ENCODE measurements at regions not wholly inside any gene's neighbourhood (a gene's known extent, or its start where the extent isn't known, plus 50 kb on each side); places are given as distances from the start of the nearest gene placed in this dataset.

- TF ChIP-seq CTCF (IDR thresholded peaks at IDR 0.05; ENCODE audit: extremely low read depth in 1 of 2, insufficient read depth in 1 of 2, low read depth in 1 of 2, low read length in 2 of 2) (no peak), POLR2A (IDR thresholded peaks at IDR 0.05; ENCODE audit: low read depth, low read length) (no peak), EZH2 (IDR thresholded peaks at IDR 0.05; ENCODE audit: borderline replicate concordance, low read depth, low read length, severe bottlenecking) (no peak), POLR2AphosphoS5 (IDR thresholded peaks at IDR 0.05; ENCODE audit: insufficient read depth, low read depth, low read length) (no peak), MAX (IDR thresholded peaks at IDR 0.05; ENCODE audit: insufficient read depth, insufficient read length) (no peak), GATA2 (IDR thresholded peaks at IDR 0.05; ENCODE audit: insufficient read depth, insufficient read length, low read depth, low read length) (no peak), FOS (IDR thresholded peaks at IDR 0.05; ENCODE audit: borderline replicate concordance, insufficient read depth, low read length) (no peak), MYC (IDR thresholded peaks at IDR 0.05; ENCODE audit: low read depth, low read length) (no peak)
Measured at GRCh38 chr18:76557026-76557575, 62.1 kb upstream of the ZNF516 start.
